Mesendoderm (in vitro differentiated cells): ENCODE measurements at regions not wholly inside any gene's neighbourhood (a gene's known extent, or its start where the extent isn't known, plus 50 kb on each side); places are given as distances from the start of the nearest gene placed in this dataset.

Experiments
- DNase-seq: peaks from one replicate; pipeline ENCODE4 v3.0.0; 2013
- H2AK5ac ChIP-seq: 2 replicates; pipeline ENCODE4 v1.6.1; 2013; ENCODE audit warnings: low read length, inconsistent platforms
- H2BK120ac ChIP-seq: 2 replicates; pipeline ENCODE4 v1.6.1; 2013; ENCODE audit warnings: low read depth, mild to moderate bottlenecking, low read length, moderate library complexity, mixed read lengths
- H2BK15ac ChIP-seq: replicated peaks from 2 replicates; pipeline ENCODE4 v1.6.1; 2013; ENCODE audit warnings: low read depth, mild to moderate bottlenecking, moderate library complexity
- H2BK5ac ChIP-seq: 2 replicates; pipeline ENCODE4 v1.6.1; 2013; ENCODE audit warnings: low read length, inconsistent platforms
- H3K18ac ChIP-seq: 2 replicates; pipeline ENCODE4 v1.6.1; 2013; ENCODE audit warnings: mild to moderate bottlenecking, low read length, mixed read lengths
- H3K23ac ChIP-seq: one replicate; pipeline ENCODE4 v1.6.1; 2013; ENCODE audit warnings: low read length
- H3K27ac ChIP-seq: 2 replicates; pipeline ENCODE4 v1.5.1; 2013; ENCODE audit warnings: low read depth, mild to moderate bottlenecking, inconsistent platforms, low read length, moderate library complexity
- H3K27me3 ChIP-seq: 2 replicates; pipeline ENCODE4 v1.6.1; 2013; ENCODE audit warnings: low read length, control low read depth, mild to moderate bottlenecking, inconsistent platforms; ENCODE audit not compliant: insufficient read depth, poor library complexity
- H3K36me3 ChIP-seq: 2 replicates; pipeline ENCODE4 v1.6.1; 2013; ENCODE audit warnings: low read length, inconsistent platforms; ENCODE audit not compliant: control insufficient read depth, insufficient read depth
- H3K4ac ChIP-seq: one replicate; pipeline ENCODE4 v1.6.1; 2013; ENCODE audit warnings: low read depth, mild to moderate bottlenecking, low read length, moderate library complexity
- H3K4me1 ChIP-seq: 2 replicates; pipeline ENCODE4 v1.6.1; 2013; ENCODE audit warnings: low read depth, low read length, inconsistent platforms; ENCODE audit not compliant: control insufficient read depth
- H3K4me2 ChIP-seq: 2 replicates; pipeline ENCODE4 v1.6.1; 2013; ENCODE audit warnings: low read length
- H3K4me3 ChIP-seq: 2 replicates; pipeline ENCODE4 v1.5.1; 2013; ENCODE audit warnings: mild to moderate bottlenecking, low read length
- H3K56ac ChIP-seq: one replicate; pipeline ENCODE4 v1.6.1; 2013; ENCODE audit warnings: low read length
- H3K79me1 ChIP-seq: 2 replicates; pipeline ENCODE4 v1.6.1; 2013; ENCODE audit warnings: low read length, inconsistent platforms
- H3K79me2 ChIP-seq: 2 replicates; pipeline ENCODE4 v1.6.1; 2013; ENCODE audit warnings: mild to moderate bottlenecking, low read length; ENCODE audit not compliant: control insufficient read depth, insufficient read depth
- H3K9ac ChIP-seq: 2 replicates; pipeline ENCODE4 v1.6.1; 2013; ENCODE audit warnings: low read length, inconsistent platforms
- H4K5ac ChIP-seq: one replicate; pipeline ENCODE4 v1.6.1; 2013; ENCODE audit warnings: low read length
- H4K8ac ChIP-seq: one replicate; pipeline ENCODE4 v1.6.1; 2013; ENCODE audit warnings: low read depth, mild to moderate bottlenecking, control low read depth, low read length, moderate library complexity
- WGBS: extraction: QIAGEN DNeasy Blood & Tissue Kit; methylation state at CpG from one replicate; pipeline ENCODE4 v1.1.7; 2013; ENCODE audit warnings: low lambda C conversion rate, missing lambda C conversion rate; ENCODE audit not compliant: insufficient coverage; ENCODE audit errors: extremely low coverage; 5-methylcytosine and 5-hydroxymethylcytosine counted together

DNA sequence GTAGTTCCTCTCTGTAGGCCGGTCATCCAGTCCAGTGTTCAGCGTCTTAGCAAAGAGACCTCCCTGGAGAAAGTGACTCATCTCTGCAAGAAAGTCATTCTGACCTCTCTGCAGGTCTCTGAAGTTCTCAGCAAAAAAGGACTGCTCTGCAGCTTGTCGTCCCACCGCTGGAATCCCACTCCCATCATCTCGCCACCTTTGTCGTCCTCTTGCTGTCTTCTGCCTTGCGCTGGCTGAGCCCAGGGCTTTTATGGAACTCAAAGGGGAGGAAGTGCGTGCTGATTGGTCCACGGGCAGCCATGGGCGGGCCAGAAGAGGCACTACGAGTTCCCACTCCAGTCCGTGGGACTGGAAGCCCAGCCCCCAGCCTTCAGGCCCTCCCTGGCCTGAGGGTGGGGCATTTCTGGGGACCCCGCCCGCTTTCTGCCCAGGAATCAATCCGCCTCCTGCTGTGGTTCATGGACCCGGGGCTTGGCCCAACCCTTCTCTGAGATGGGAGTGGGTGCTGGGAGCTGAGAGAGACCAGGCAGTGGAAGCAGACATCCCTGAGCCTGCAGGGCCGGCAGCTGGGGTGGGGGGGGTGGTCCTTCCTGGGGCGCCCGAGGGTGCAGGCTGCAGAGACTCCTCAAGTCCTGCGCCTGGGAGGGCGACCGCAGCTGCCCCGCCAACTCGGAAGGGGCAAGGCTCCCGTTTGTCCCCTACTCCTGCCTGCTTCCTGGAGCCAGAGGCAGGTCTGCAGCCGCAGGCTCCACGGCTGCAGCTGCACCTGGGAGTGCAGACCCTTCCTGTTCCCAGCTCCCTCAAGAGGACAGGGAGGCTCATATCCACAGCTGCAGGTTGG lies 660.7 kb upstream of the RAB6C start:
- Histone ChIP-seq H3K23ac (no peak overlapping the region), H3K4me1 (no peaks in the 10 kb centered on the region), H3K9ac (no peak overlapping the region), H3K4me2 (no peak overlapping the region), H3K27me3 (no peaks in the 10 kb centered on the region), H3K27ac (no peak overlapping the region), H2BK5ac (no peak overlapping the region), H2BK120ac (no peak overlapping the region), H3K18ac (no peak overlapping the region), H3K4me3 (no peak overlapping the region), H3K79me2 (no peaks in the 10 kb centered on the region), H2BK15ac (no peak overlapping the region), H4K5ac (no peak overlapping the region), H3K36me3 (no peaks in the 10 kb centered on the region), H3K4ac (no peak overlapping the region), H3K56ac (no peak overlapping the region), H4K8ac (no peak overlapping the region), H2AK5ac (no peak overlapping the region), H3K79me1 (no peaks in the 10 kb centered on the region)
- no CpG with 5 or more reads among the region's 27 CpGs for WGBS
- no peak for DNase-seq

GRCh38 chr2:129319422-129319717 lies 660.1 kb upstream of the RAB6C start:
- H3K27ac ChIP-seq, result no peak overlapping the region
- H4K8ac ChIP-seq, result no peak overlapping the region
- no peak overlapping the region for H3K9ac ChIP-seq
- no CpG with 5 or more reads among the region's 7 CpGs for WGBS
- H3K4ac ChIP-seq, result no peak overlapping the region
- H4K5ac ChIP-seq, result no peak overlapping the region
- H3K79me2 ChIP-seq, result no peaks in the 10 kb centered on the region
- no peaks in the 10 kb centered on the region for H3K27me3 ChIP-seq
- no peaks in the 10 kb centered on the region for H3K4me1 ChIP-seq
- H3K4me2 ChIP-seq, result no peak overlapping the region
- no peak for DNase-seq
- H3K18ac ChIP-seq, result no peak overlapping the region
- no peak overlapping the region for H2BK15ac ChIP-seq
- no peak overlapping the region for H2BK5ac ChIP-seq
- H3K36me3 ChIP-seq, result no peaks in the 10 kb centered on the region
- no peak overlapping the region for H3K4me3 ChIP-seq
- no peak overlapping the region for H3K56ac ChIP-seq
- H2AK5ac ChIP-seq, result no peak overlapping the region
- H2BK120ac ChIP-seq, result no peak overlapping the region
- no peak overlapping the region for H3K23ac ChIP-seq
- no peaks in the 10 kb centered on the region for H3K79me1 ChIP-seq

DNA sequence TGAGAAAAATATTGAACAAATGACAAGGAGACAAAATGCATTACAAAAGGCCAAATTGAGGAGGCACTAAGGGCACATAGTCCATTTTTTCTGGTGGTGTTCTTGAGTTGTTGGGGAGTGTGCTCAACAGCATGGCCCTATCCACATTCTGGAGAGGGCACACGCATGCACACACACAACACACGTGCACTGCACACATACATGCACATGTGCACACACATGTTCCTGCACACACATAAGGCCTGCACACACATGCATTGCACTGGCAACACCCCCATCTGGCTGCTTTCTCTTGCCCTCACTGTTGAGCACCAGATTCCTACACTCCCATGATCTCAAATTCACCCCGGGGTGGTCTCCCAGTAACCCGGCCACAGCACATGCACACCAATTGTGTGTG lies 659.2 kb upstream of the RAB6C start:
- DNase-seq, result no peak
- H3K27ac ChIP-seq, result no peak overlapping the region
- no peaks in the 10 kb centered on the region for H3K79me1 ChIP-seq
- no peak overlapping the region for H3K56ac ChIP-seq
- no peak overlapping the region for H3K9ac ChIP-seq
- no peak overlapping the region for H2BK15ac ChIP-seq
- H3K27me3 ChIP-seq, result no peaks in the 10 kb centered on the region
- H3K36me3 ChIP-seq, result no peaks in the 10 kb centered on the region
- no peak overlapping the region for H2BK120ac ChIP-seq
- WGBS, result no CpG with 5 or more reads among the region's 4 CpGs
- H2BK5ac ChIP-seq, result no peak overlapping the region
- H3K18ac ChIP-seq, result no peak overlapping the region
- no peak overlapping the region for H3K4ac ChIP-seq
- H2AK5ac ChIP-seq, result no peak overlapping the region
- no peaks in the 10 kb centered on the region for H3K79me2 ChIP-seq
- H3K4me2 ChIP-seq, result no peak overlapping the region
- no peaks in the 10 kb centered on the region for H3K4me1 ChIP-seq
- no peak overlapping the region for H4K8ac ChIP-seq
- no peak overlapping the region for H3K23ac ChIP-seq
- no peak overlapping the region for H4K5ac ChIP-seq
- H3K4me3 ChIP-seq, result no peak overlapping the region

DNA sequence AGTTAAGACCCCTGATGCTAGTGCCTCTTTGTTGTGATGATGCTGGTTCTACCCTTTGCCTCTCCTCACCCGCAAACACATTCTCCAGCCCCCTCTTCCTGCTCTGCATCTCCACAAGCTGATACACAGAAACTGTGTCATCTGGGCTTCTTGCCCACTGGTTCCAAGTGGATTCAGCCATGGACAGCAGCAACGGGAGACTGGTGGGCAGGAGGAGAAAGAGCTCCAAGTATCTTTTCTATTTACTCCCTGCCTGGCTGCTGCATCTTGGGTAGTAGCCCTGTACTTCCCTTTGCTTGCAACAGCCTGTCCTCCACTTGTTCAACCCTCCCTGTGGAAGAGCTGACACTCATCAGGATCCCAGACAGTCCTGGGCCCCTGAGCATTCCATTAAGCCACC lies 655.1 kb upstream of the RAB6C start:
- Histone ChIP-seq H2BK5ac (no peak overlapping the region), H4K8ac (no peak overlapping the region)

DNA sequence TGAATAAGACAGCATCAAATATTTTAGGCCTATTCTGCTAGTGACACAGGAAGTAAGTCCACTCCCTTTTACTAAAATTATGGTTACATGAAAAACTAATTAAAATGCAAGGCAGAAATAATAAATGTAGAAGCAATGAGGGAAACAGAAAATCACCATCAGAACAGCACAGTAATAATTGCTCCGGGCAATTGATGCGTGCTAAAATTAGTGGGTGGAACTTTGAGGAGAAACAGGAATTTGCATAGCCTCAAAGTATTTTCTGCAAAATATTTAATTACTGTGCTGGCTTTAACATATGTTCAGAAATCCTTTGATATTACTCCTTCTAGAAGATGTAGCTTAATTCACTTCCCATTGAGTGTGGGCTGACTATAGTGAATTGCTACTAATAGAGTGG lies 654.3 kb upstream of the RAB6C start:
- H2BK5ac ChIP-seq, result no peak overlapping the region
- H3K4me3 ChIP-seq, result no peak overlapping the region
- no peak overlapping the region for H2BK120ac ChIP-seq
- no peak overlapping the region for H4K8ac ChIP-seq
- no peak overlapping the region for H3K4me2 ChIP-seq
- H3K18ac ChIP-seq, result no peak overlapping the region
- H3K56ac ChIP-seq, result no peak overlapping the region
- no peak overlapping the region for H4K5ac ChIP-seq
- no peak overlapping the region for H3K9ac ChIP-seq
- H3K4me1 ChIP-seq, result no peaks in the 10 kb centered on the region
- no peak overlapping the region for H2BK15ac ChIP-seq
- H3K4ac ChIP-seq, result no peak overlapping the region
- no peak for DNase-seq
- H2AK5ac ChIP-seq, result no peak overlapping the region
- no CpG with 5 or more reads among the region's 2 CpGs for WGBS
- no peak overlapping the region for H3K23ac ChIP-seq
- no peaks in the 10 kb centered on the region for H3K36me3 ChIP-seq
- H3K79me2 ChIP-seq, result no peaks in the 10 kb centered on the region
- H3K27ac ChIP-seq, result no peak overlapping the region
- no peaks in the 10 kb centered on the region for H3K27me3 ChIP-seq
- no peaks in the 10 kb centered on the region for H3K79me1 ChIP-seq

More for the DNA sequence above, 655.1 kb upstream of the RAB6C start:
- H3K4me2 ChIP-seq, result no peak overlapping the region
- H3K79me2 ChIP-seq, result no peaks in the 10 kb centered on the region
- H3K36me3 ChIP-seq, result no peaks in the 10 kb centered on the region
- no peak overlapping the region for H3K9ac ChIP-seq
- H3K23ac ChIP-seq, result no peak overlapping the region
- no peak overlapping the region for H2BK15ac ChIP-seq
- no peak overlapping the region for H3K56ac ChIP-seq
- H3K27me3 ChIP-seq, result no peaks in the 10 kb centered on the region
- H4K5ac ChIP-seq, result no peak overlapping the region
- no peak for DNase-seq
- no peak overlapping the region for H2BK120ac ChIP-seq
- no peak overlapping the region for H3K18ac ChIP-seq
- H3K4ac ChIP-seq, result no peak overlapping the region
- no peak overlapping the region for H3K27ac ChIP-seq
- no peak overlapping the region for H2AK5ac ChIP-seq
- WGBS, result no CpG with 5 or more reads among the region's 2 CpGs
- H3K79me1 ChIP-seq, result no peaks in the 10 kb centered on the region
- H3K4me1 ChIP-seq, result no peaks in the 10 kb centered on the region
- no peak overlapping the region for H3K4me3 ChIP-seq

GRCh38 chr2:129329574-129329973 lies 649.9 kb upstream of the RAB6C start:
- Histone ChIP-seq H4K8ac (no peak overlapping the region), H3K27me3 (no peaks in the 10 kb centered on the region), H2BK5ac (no peak overlapping the region), H3K4me1 (no peaks in the 10 kb centered on the region), H3K4me3 (no peak overlapping the region), H3K4ac (no peak overlapping the region), H3K23ac (no peak overlapping the region), H2BK15ac (no peak overlapping the region), H3K9ac (no peak overlapping the region), H3K18ac (no peak overlapping the region), H3K56ac (no peak overlapping the region), H4K5ac (no peak overlapping the region), H3K79me2 (no peaks in the 10 kb centered on the region), H3K36me3 (no peaks in the 10 kb centered on the region), H3K27ac (no peak overlapping the region), H2BK120ac (no peak overlapping the region), H2AK5ac (no peak overlapping the region), H3K4me2 (no peak overlapping the region), H3K79me1 (no peaks in the 10 kb centered on the region)
- WGBS, result no CpG with 5 or more reads among the region's 4 CpGs
- DNase-seq, result no peak
